Endodermal cell (in vitro differentiated cells): ENCODE measurements at regions not wholly inside any gene's neighbourhood (a gene's known extent, or its start where the extent isn't known, plus 50 kb on each side); places are given as distances from the start of the nearest gene placed in this dataset.

ENCODE experiments used
- DNase-seq: peaks from one replicate; pipeline ENCODE4 v3.0.0-alpha.2; 2017
- H3K27ac ChIP-seq: 2 replicates; pipeline ENCODE4 v1.5.1; 2013; ENCODE audit warnings: mild to moderate bottlenecking, low read depth, low read length, moderate library complexity
- H3K27me3 ChIP-seq: 2 replicates; pipeline ENCODE4 v1.6.1; 2013; ENCODE audit warnings: mild to moderate bottlenecking, low read length, moderate library complexity; ENCODE audit not compliant: insufficient read depth, control insufficient read depth, poor library complexity, severe bottlenecking
- H3K36me3 ChIP-seq: 2 replicates; pipeline ENCODE4 v1.7.0; 2013; ENCODE audit warnings: mild to moderate bottlenecking, low read length, moderate library complexity; ENCODE audit not compliant: control insufficient read depth, insufficient read depth
- H3K4me1 ChIP-seq: one replicate; pipeline ENCODE4 v1.7.0; 2013; ENCODE audit warnings: low read length; ENCODE audit not compliant: control insufficient read depth, insufficient read depth
- H3K4me3 ChIP-seq: 2 replicates; pipeline ENCODE4 v1.5.1; 2013; ENCODE audit warnings: mild to moderate bottlenecking, low read length, moderate library complexity
- H3K9ac ChIP-seq: 2 replicates; pipeline ENCODE4 v1.6.1; 2013; ENCODE audit warnings: mild to moderate bottlenecking, low read length, moderate library complexity; ENCODE audit not compliant: poor library complexity, severe bottlenecking; ENCODE audit errors: extremely low read depth
- H3K9me3 ChIP-seq: 2 replicates; pipeline ENCODE4 v1.6.1; 2013; ENCODE audit warnings: mild to moderate bottlenecking, low read length, moderate library complexity; ENCODE audit not compliant: control insufficient read depth
- H3K27ac Mint-ChIP-seq: 2 replicates; pipeline ENCODE4 v1.8.0; 2020; ENCODE audit warnings: mixed read lengths
- H3K27me3 Mint-ChIP-seq: 2 replicates; pipeline ENCODE4 v1.8.0; 2021; ENCODE audit warnings: mild to moderate bottlenecking, mixed read lengths; ENCODE audit not compliant: insufficient read depth
- H3K36me3 Mint-ChIP-seq: 2 replicates; pipeline ENCODE4 v1.8.0; 2020; ENCODE audit warnings: low read depth, mixed read lengths
- H3K4me1 Mint-ChIP-seq: 2 replicates; pipeline ENCODE4 v1.8.0; 2020; ENCODE audit warnings: mixed read lengths
- H3K4me3 Mint-ChIP-seq: 2 replicates; pipeline ENCODE4 v1.8.0; 2020; ENCODE audit warnings: mild to moderate bottlenecking, moderate library complexity, mixed read lengths
- H3K9me3 Mint-ChIP-seq: 2 replicates; pipeline ENCODE4 v1.8.0; 2020; ENCODE audit warnings: mild to moderate bottlenecking, mixed read lengths
- WGBS, 2 experiments: methylation state at CpG; one replicate each; pipeline versions ENCODE4 v1.1.5 to v1.1.7; 2013; ENCODE audit warnings: missing lambda C conversion rate in 2 of 2, mixed read lengths in 1 of 2; ENCODE audit not compliant: insufficient coverage in 1 of 2, insufficient read length in 1 of 2; 5-methylcytosine and 5-hydroxymethylcytosine counted together
- TF ChIP-seq, protein P1 (sequence below): fragments of 200-600 bp; sonication (generic); conservative IDR thresholded peaks from 2 replicates; pipeline ENCODE4 v1.5.0; 2021; ENCODE audit warnings: antibody characterized with exemption, mild to moderate bottlenecking

DNA sequence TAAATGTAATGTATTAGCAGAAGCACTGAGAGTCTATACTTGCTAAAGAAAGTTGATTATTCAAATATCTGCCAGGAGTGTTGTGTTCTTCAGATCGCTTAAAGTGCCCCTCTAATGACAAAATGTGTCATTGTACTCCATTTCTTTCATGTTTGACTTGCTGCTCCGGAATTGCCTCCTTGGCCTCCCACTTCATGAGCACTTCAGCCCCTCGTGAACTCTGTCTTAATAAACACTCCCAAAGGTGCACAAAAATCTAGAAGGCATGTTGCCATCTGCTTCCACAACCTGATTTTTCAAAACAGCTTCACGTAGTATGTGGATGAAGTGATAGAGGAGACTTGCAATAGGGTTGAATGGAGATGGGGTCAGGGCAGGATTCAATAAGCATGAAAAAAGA lies 396.1 kb downstream of the TDRD15 start:
- no peaks in the 10 kb centered on the region for H3K9me3 ChIP-seq
- H3K9ac ChIP-seq = no peak overlapping the region
- H3K27me3 Mint-ChIP-seq = no peaks in the 10 kb centered on the region
- H3K27me3 ChIP-seq = no peaks in the 10 kb centered on the region
- no peak overlapping the region for H3K27ac Mint-ChIP-seq
- DNase-seq = no peak
- peaks cover 14% of the 10 kb centered on the region for H3K9me3 Mint-ChIP-seq
- 90 to 97% methylated on average over 4 of the region's 4 CpGs for WGBS, 2 experiments
- no peaks in the 10 kb centered on the region for H3K4me1 Mint-ChIP-seq
- no peak overlapping the region for H3K27ac ChIP-seq
- H3K4me3 Mint-ChIP-seq = no peak overlapping the region
- H3K36me3 ChIP-seq = no peaks in the 10 kb centered on the region
- no peak overlapping the region for H3K4me3 ChIP-seq
- no peaks in the 10 kb centered on the region for H3K4me1 ChIP-seq
- TF ChIP-seq, protein P1, sequence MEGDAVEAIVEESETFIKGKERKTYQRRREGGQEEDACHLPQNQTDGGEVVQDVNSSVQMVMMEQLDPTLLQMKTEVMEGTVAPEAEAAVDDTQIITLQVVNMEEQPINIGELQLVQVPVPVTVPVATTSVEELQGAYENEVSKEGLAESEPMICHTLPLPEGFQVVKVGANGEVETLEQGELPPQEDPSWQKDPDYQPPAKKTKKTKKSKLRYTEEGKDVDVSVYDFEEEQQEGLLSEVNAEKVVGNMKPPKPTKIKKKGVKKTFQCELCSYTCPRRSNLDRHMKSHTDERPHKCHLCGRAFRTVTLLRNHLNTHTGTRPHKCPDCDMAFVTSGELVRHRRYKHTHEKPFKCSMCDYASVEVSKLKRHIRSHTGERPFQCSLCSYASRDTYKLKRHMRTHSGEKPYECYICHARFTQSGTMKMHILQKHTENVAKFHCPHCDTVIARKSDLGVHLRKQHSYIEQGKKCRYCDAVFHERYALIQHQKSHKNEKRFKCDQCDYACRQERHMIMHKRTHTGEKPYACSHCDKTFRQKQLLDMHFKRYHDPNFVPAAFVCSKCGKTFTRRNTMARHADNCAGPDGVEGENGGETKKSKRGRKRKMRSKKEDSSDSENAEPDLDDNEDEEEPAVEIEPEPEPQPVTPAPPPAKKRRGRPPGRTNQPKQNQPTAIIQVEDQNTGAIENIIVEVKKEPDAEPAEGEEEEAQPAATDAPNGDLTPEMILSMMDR = no peak
- no peaks in the 10 kb centered on the region for H3K36me3 Mint-ChIP-seq

DNA sequence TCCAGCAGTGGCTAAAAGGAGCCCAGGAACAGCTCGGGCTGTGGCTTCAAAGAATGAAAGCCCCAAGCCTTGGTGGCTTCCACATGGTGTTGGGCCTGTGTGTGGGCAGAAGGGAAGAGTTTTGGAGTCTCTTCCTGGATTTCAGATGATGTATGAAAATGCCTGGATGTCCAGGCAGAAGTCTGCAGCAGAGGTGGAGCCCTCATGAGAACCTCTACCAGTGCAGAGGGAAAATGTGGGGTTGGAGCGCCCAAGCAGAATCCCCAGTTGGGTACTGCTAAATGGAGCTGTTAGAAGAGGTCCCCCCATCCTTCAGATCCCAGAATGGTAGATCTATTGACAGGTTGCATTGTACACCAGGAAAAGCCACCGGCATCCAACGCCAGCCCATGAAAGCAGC lies 412.1 kb downstream of the TDRD15 start:
- 60 to 69% methylated on average over 3 to 4 of the region's 4 CpGs for WGBS, 2 experiments
- Histone ChIP-seq H3K27ac (no peak overlapping the region), H3K4me3 (peak overlapping the region; percentile 53), H3K9ac (no peak overlapping the region), H3K9me3 (peaks cover 63% of the 10 kb centered on the region), H3K36me3 (no peaks in the 10 kb centered on the region), H3K27me3 (no peaks in the 10 kb centered on the region), H3K4me1 (no peaks in the 10 kb centered on the region)
- no peak for DNase-seq
- no peak overlapping the region for H3K27ac Mint-ChIP-seq
- peaks cover 25% of the 10 kb centered on the region for H3K36me3 Mint-ChIP-seq
- TF ChIP-seq, protein P1 = no peak
- H3K4me3 Mint-ChIP-seq = no peak overlapping the region
- H3K4me1 Mint-ChIP-seq = no peaks in the 10 kb centered on the region
- peaks cover 55% of the 10 kb centered on the region for H3K9me3 Mint-ChIP-seq
- no peaks in the 10 kb centered on the region for H3K27me3 Mint-ChIP-seq

DNA sequence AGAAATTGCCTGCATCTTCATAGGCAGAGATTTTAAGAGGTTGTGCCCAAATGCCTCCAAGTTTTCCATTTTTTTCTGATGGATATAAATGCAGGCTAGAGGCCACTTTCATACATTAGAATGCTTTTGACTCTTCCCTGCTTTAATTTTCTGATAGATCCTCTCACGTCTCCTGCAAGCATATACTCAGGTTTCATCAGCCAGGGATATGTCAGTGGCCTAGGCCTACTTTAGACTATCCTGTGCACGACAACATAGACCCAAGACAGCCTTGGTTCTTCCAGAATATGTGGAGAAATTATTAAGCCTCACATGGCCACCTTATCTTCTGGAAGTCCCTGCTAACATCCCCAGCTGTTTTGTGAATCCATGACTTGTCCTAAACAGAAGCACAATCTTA lies 415.9 kb downstream of the TDRD15 start:
- Mint-ChIP-seq H3K4me1 (peaks cover 14% of the 10 kb centered on the region), H3K36me3 (peaks cover 19% of the 10 kb centered on the region), H3K27ac (peak overlapping the region; percentile 10), H3K9me3 (peaks cover 41% of the 10 kb centered on the region), H3K4me3 (no peak overlapping the region), H3K27me3 (no peaks in the 10 kb centered on the region)
- no peak overlapping the region for H3K27ac ChIP-seq
- DNase-seq = no peak
- H3K27me3 ChIP-seq = no peaks in the 10 kb centered on the region
- H3K4me1 ChIP-seq = peaks cover under 1% of the 10 kb centered on the region
- H3K9me3 ChIP-seq = peaks cover 51% of the 10 kb centered on the region
- no peak overlapping the region for H3K4me3 ChIP-seq
- WGBS, 2 experiments = 91 to 100% methylated on average over 1 to 2 of the region's 2 CpGs
- TF ChIP-seq, protein P1 = no peak
- H3K36me3 ChIP-seq = no peaks in the 10 kb centered on the region
- no peak overlapping the region for H3K9ac ChIP-seq
